Stimulated activated naive B cell treated with anti-CD40 and anti-IgM and Interleukin-4, amounts not matched to agents 10 μg/mL and 1 μg/mL and 100 μg/mL, for 72 hours (primary cell): ENCODE measurements at regions not wholly inside any gene's neighbourhood (a gene's known extent, or its start where the extent isn't known, plus 50 kb on each side); places are given as distances from the start of the nearest gene placed in this dataset.

ENCODE experiments used
- ATAC-seq, 2 donors: fragments of 150-1000 bp; cut with Tn5 transposase; replicated peaks; 2 replicates each; pipeline ENCODE4 v1.10.0; 2021; ENCODE audit warnings: moderate library complexity in 1 of 2
- DNase-seq: peaks from one replicate; pipeline ENCODE4 v3.0.0; 2021
- H3K27ac Mint-ChIP-seq: one replicate; pipeline ENCODE4 v1.8.0; 2022; ENCODE audit warnings: mild to moderate bottlenecking, mixed read lengths
- H3K27me3 Mint-ChIP-seq, 2 donors: one replicate each; pipeline ENCODE4 v1.8.0; 2022; ENCODE audit warnings: mixed read lengths in 2 of 2
- H3K36me3 Mint-ChIP-seq, 2 donors: one replicate each; pipeline ENCODE4 v1.8.0; 2022; ENCODE audit warnings: mixed read lengths in 2 of 2, mild to moderate bottlenecking in 1 of 2
- H3K4me1 Mint-ChIP-seq, 2 donors: one replicate each; pipeline ENCODE4 v1.8.0; 2022; ENCODE audit warnings: mixed read lengths in 2 of 2, mild to moderate bottlenecking in 1 of 2
- H3K4me3 Mint-ChIP-seq, 2 donors: one replicate each; pipeline ENCODE4 v1.8.0; 2022; ENCODE audit warnings: mild to moderate bottlenecking in 2 of 2, mixed read lengths in 2 of 2, moderate library complexity in 1 of 2
- H3K9me3 Mint-ChIP-seq, 2 donors: one replicate each; pipeline ENCODE4 v1.8.0; 2022; ENCODE audit warnings: mixed read lengths in 2 of 2, mild to moderate bottlenecking in 1 of 2

DNA sequence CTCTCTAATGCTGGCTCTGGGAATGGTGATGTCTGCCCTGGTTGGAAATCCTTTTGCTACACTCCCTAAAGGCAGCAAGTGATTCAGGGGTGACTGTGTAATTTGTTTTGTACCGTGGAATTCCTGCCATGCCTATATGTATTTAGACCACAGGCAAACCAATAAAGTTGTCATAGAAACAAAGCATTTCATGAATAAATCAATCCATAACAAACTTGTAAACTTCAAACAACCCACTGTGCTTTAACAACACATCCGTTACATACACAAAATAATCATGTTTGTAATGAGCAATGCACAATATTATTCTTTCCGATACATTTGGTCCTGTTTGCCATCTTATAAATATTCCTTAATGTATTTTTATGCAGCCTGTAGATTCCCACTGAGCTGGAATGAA is 330.3 kb upstream of the SNX7 start:
- DNase-seq (no peak), ATAC-seq (no peak)
- no peak overlapping the region for H3K27ac Mint-ChIP-seq
- peaks cover 0 to 2% of the 10 kb centered on the region in 2 donors for H3K4me1 Mint-ChIP-seq
- no peak overlapping the region for H3K4me3 Mint-ChIP-seq
- peaks cover 0 to 3% of the 10 kb centered on the region in 2 donors for H3K9me3 Mint-ChIP-seq
- H3K27me3 Mint-ChIP-seq, result no peaks in the 10 kb centered on the region
- no peaks in the 10 kb centered on the region for H3K36me3 Mint-ChIP-seq

GRCh38 chr1:98330224-98330623 is 331.3 kb upstream of the SNX7 start:
- no peaks in the 10 kb centered on the region for H3K36me3 Mint-ChIP-seq
- H3K9me3 Mint-ChIP-seq, result peaks cover 0 to 3% of the 10 kb centered on the region in 2 donors
- H3K4me1 Mint-ChIP-seq, result peaks cover 0 to 2% of the 10 kb centered on the region in 2 donors
- no peaks in the 10 kb centered on the region for H3K27me3 Mint-ChIP-seq
- H3K27ac Mint-ChIP-seq, result no peak overlapping the region
- no peak overlapping the region for H3K4me3 Mint-ChIP-seq
- peak in 1 of 2 donors; percentile 54 for ATAC-seq
- DNase-seq, result no peak

DNA sequence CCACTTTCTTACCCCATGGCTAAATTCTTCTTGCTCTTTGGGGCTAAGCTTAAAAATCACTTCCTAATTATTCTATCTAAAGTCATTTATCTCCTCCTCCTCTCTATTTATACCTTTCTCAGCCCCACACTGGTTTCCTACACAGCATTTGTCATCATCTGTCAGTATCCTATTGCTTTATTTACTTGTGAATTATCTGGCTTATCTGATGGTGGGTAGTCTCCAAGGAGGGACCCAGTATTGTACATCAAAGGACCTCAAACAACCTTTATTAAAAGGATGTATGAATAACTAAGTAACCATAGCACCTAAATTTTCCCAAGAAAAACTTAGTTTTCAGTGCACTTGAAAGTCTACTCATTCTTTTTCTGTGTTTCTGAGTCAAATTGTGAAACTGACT is 332.7 kb upstream of the SNX7 start:
- H3K4me3 Mint-ChIP-seq, result no peak overlapping the region
- DNase-seq, result no peak
- no peak overlapping the region for H3K27ac Mint-ChIP-seq
- H3K27me3 Mint-ChIP-seq, result no peaks in the 10 kb centered on the region
- ATAC-seq, result no peak
- peaks cover 0 to 3% of the 10 kb centered on the region in 2 donors for H3K9me3 Mint-ChIP-seq
- H3K36me3 Mint-ChIP-seq, result no peaks in the 10 kb centered on the region
- H3K4me1 Mint-ChIP-seq, result peaks cover 0 to 2% of the 10 kb centered on the region in 2 donors

GRCh38 chr1:98327220-98327861 is 334.2 kb upstream of the SNX7 start:
- Mint-ChIP-seq H3K27ac (no peak overlapping the region), H3K4me1 (peaks cover 0 to 2% of the 10 kb centered on the region in 2 donors), H3K36me3 (no peaks in the 10 kb centered on the region), H3K9me3 (no peaks in the 10 kb centered on the region), H3K27me3 (no peaks in the 10 kb centered on the region), H3K4me3 (no peak overlapping the region)
- DNase-seq, result no peak
- no peak for ATAC-seq

GRCh38 chr1:98325646-98326440 is 335.7 kb upstream of the SNX7 start:
- H3K27ac Mint-ChIP-seq, result no peak overlapping the region
- no peaks in the 10 kb centered on the region for H3K27me3 Mint-ChIP-seq
- H3K36me3 Mint-ChIP-seq, result no peaks in the 10 kb centered on the region
- ATAC-seq (no peak), DNase-seq (no peak)
- H3K4me1 Mint-ChIP-seq, result peaks cover 0 to 2% of the 10 kb centered on the region in 2 donors
- H3K9me3 Mint-ChIP-seq, result no peaks in the 10 kb centered on the region
- no peak overlapping the region for H3K4me3 Mint-ChIP-seq

DNA sequence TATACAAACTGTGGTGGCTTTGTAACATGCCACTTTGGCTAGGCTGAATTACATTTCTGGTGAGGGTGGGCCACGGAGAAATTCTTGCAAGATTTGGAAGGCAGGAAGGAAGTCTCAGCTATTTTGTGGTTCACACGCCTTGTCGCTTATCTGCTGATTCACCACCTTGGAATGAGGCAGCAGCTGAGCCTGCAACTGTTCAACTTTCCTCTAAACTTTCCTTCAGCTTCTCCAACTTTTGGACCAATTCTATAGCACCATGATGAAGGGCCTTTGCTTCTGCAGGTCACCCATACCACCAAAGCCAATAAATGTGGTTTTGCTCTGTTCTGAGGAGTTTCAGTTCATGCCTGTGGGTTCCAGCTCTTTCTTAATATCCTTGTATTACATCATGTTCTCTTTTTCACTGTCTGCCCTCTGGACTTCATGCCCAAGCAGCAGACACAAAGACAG is 337.6 kb upstream of the SNX7 start:
- Mint-ChIP-seq H3K9me3 (no peaks in the 10 kb centered on the region), H3K36me3 (no peaks in the 10 kb centered on the region), H3K4me1 (no peaks in the 10 kb centered on the region), H3K27ac (no peak overlapping the region), H3K27me3 (no peaks in the 10 kb centered on the region), H3K4me3 (no peak overlapping the region)
- DNase-seq (no peak), ATAC-seq (no peak)

DNA sequence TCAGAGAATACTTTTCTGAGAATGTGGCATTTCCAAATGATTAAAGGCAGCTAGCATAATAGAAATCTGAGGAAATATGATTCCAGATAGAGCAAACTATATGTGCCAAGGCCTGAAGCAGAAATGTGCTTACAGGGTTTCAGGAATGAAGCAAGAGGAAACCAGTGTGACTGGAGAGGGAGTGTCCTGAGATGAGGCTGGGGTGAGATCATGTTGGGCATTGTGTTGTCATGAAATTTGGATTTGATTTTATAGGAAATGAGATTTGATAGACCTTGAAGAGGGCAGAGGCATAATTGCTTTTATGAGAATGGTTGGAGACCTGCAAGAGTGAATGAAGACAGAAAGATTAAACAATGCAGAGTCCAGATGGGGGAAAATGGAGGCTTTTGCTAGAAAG is 338.1 kb upstream of the SNX7 start:
- H3K4me3 Mint-ChIP-seq, result no peak overlapping the region
- no peak for ATAC-seq
- no peak overlapping the region for H3K27ac Mint-ChIP-seq
- H3K27me3 Mint-ChIP-seq, result no peaks in the 10 kb centered on the region
- no peaks in the 10 kb centered on the region for H3K9me3 Mint-ChIP-seq
- no peaks in the 10 kb centered on the region for H3K4me1 Mint-ChIP-seq
- DNase-seq, result no peak
- no peaks in the 10 kb centered on the region for H3K36me3 Mint-ChIP-seq

DNA sequence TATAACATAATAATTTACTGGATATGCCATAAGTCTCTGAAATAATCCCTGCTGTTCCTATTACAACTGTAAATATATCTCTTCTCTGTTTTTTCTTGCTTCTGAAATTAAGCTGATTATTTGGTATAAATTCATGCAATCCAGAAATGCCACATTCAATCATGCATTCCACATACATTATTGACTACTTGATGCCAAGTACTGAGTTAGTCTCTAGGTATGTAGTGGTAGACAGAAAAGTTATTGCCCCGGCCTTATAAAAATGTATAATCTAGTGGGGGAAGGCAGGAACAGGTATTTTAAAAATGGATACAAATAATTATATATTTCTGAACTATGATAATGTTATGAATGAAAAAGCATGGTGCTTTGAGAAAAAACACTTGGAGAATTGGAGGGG is 338.6 kb upstream of the SNX7 start:
- no peaks in the 10 kb centered on the region for H3K36me3 Mint-ChIP-seq
- no peak for DNase-seq
- H3K27me3 Mint-ChIP-seq, result no peaks in the 10 kb centered on the region
- H3K4me3 Mint-ChIP-seq, result no peak overlapping the region
- no peak for ATAC-seq
- H3K27ac Mint-ChIP-seq, result no peak overlapping the region
- H3K9me3 Mint-ChIP-seq, result no peaks in the 10 kb centered on the region
- H3K4me1 Mint-ChIP-seq, result no peaks in the 10 kb centered on the region

DNA sequence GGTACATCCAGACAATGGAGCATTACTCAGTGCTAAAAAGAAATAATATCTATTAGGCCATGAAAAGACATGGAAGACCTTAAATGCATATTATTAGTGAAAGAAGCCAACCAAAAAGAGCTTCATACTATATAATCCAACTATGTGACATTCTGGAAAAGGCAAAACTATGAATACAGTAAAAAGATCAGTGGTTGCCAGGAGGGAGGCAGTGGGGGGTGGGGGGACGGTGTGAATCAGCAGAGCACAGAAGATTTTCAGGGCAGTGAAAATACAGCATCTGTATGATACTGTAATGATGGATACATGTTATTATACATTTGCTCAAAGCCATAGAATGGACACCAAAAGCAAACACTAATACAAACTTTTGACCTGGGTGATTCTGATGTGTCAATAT is 339.4 kb upstream of the SNX7 start:
- Mint-ChIP-seq H3K4me1 (no peaks in the 10 kb centered on the region), H3K27ac (no peak overlapping the region), H3K4me3 (no peak overlapping the region), H3K27me3 (no peaks in the 10 kb centered on the region), H3K36me3 (no peaks in the 10 kb centered on the region), H3K9me3 (no peaks in the 10 kb centered on the region)
- ATAC-seq (no peak), DNase-seq (no peak)

DNA sequence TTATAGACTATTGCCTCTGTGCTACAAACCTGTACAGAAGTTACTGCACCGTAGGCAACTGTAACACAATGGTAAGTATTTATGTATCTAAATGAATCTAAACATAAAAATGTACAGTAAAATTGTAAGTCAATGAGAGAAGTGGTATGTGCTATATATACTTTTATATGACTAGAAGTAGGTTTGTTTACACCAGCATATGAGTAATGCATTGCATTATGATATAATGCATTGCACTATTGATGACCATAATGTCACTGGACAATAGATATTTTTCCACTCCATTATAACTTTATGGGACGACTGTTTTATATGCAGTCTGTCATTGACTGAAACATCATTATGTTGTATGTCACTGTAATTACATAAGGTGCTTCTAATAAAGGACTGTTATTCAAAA is 340.3 kb upstream of the SNX7 start:
- DNase-seq (no peak), ATAC-seq (no peak)
- Mint-ChIP-seq H3K4me1 (no peaks in the 10 kb centered on the region), H3K27me3 (no peaks in the 10 kb centered on the region), H3K36me3 (no peaks in the 10 kb centered on the region), H3K4me3 (no peak overlapping the region), H3K27ac (no peak overlapping the region), H3K9me3 (no peaks in the 10 kb centered on the region)

GRCh38 chr1:98316286-98316905 is 345.1 kb upstream of the SNX7 start:
- Mint-ChIP-seq H3K36me3 (no peaks in the 10 kb centered on the region), H3K4me1 (no peaks in the 10 kb centered on the region), H3K27ac (no peak overlapping the region), H3K27me3 (no peaks in the 10 kb centered on the region), H3K9me3 (no peaks in the 10 kb centered on the region), H3K4me3 (no peak overlapping the region)
- DNase-seq (no peak), ATAC-seq (no peak)

- no peaks in the 10 kb centered on the region for H3K9me3 Mint-ChIP-seq
- no peak for ATAC-seq
- no peaks in the 10 kb centered on the region for H3K27me3 Mint-ChIP-seq
- H3K27ac Mint-ChIP-seq, result no peak overlapping the region
- H3K4me3 Mint-ChIP-seq, result no peak overlapping the region
- H3K4me1 Mint-ChIP-seq, result no peaks in the 10 kb centered on the region
- no peaks in the 10 kb centered on the region for H3K36me3 Mint-ChIP-seq
- DNase-seq, result no peak
Observed at GRCh38 chr1:98315309-98315708, 346.2 kb upstream of the SNX7 start.

DNA sequence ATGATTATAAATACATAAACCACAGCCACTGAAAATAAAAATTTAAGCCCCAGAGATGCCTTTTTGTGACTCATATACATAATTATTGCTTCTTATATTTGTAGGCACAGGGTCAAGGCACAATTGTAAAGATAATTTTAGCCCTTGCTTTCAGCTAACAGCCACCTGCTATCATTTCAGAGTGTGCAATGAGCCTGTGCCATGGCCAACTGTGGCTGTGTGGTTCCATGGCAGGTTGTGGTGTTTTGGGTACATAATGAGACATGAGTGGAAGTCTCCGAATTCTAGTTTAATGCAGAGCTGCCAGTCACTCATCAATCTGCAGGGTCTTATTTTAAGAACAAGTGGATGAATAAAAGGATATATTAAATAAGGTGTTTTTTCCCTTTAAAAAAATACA is 346.9 kb upstream of the SNX7 start:
- H3K4me1 Mint-ChIP-seq, result no peaks in the 10 kb centered on the region
- H3K36me3 Mint-ChIP-seq, result no peaks in the 10 kb centered on the region
- H3K27ac Mint-ChIP-seq, result no peak overlapping the region
- no peaks in the 10 kb centered on the region for H3K9me3 Mint-ChIP-seq
- DNase-seq (no peak), ATAC-seq (no peak)
- no peaks in the 10 kb centered on the region for H3K27me3 Mint-ChIP-seq
- no peak overlapping the region for H3K4me3 Mint-ChIP-seq

DNA sequence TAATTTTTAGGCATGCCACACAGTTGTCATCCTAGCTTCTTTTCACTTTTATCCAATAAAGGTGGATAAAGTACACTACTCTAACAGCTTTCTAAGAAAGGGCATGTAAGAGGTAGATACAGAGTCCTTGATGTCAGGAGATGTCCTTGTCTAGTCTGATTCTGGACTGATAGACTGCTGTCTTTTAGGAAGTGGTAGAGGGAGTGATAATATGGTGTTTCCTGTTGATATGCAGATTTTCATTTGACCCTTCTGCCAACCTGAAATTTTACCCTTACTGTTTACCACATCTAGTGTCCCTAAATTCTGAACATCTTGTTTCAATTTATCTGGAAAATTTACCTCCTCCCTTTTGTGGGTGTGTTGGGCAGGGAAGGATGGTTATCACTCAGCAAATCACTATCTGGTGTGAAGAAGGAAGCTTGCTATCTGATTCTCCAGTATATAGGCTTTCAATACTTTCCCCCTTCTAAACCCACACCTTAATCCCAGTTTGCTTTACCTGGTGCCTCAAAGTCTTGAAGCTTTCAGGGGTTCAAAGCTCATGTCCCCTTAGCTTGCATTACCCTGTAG is 354.9 kb upstream of the SNX7 start:
- H3K4me1 Mint-ChIP-seq, result no peaks in the 10 kb centered on the region
- H3K27ac Mint-ChIP-seq, result no peak overlapping the region
- no peaks in the 10 kb centered on the region for H3K36me3 Mint-ChIP-seq
- ATAC-seq, result no peak
- no peak for DNase-seq
- H3K9me3 Mint-ChIP-seq, result no peaks in the 10 kb centered on the region
- no peaks in the 10 kb centered on the region for H3K27me3 Mint-ChIP-seq
- H3K4me3 Mint-ChIP-seq, result no peak overlapping the region

- Mint-ChIP-seq H3K9me3 (no peaks in the 10 kb centered on the region), H3K27me3 (no peaks in the 10 kb centered on the region), H3K27ac (no peak overlapping the region), H3K4me3 (no peak overlapping the region), H3K36me3 (no peaks in the 10 kb centered on the region), H3K4me1 (no peaks in the 10 kb centered on the region)
- DNase-seq (no peak), ATAC-seq (no peak)
Observed at GRCh38 chr1:98305362-98305761, 356.2 kb upstream of the SNX7 start.
